ENCODE measurements at regions not wholly inside any gene's neighbourhood (a gene's known extent, or its start where the extent isn't known, plus 50 kb on each side); places are given as distances from the start of the nearest gene placed in this dataset.

GRCh38 chr11:122342089-122342744 is 226.2 kb upstream of the BLID start:
- DNase-seq, result no peak

GRCh38 chr11:122341477-122341876 is 225.5 kb upstream of the BLID start:
- no peak for DNase-seq

DNA sequence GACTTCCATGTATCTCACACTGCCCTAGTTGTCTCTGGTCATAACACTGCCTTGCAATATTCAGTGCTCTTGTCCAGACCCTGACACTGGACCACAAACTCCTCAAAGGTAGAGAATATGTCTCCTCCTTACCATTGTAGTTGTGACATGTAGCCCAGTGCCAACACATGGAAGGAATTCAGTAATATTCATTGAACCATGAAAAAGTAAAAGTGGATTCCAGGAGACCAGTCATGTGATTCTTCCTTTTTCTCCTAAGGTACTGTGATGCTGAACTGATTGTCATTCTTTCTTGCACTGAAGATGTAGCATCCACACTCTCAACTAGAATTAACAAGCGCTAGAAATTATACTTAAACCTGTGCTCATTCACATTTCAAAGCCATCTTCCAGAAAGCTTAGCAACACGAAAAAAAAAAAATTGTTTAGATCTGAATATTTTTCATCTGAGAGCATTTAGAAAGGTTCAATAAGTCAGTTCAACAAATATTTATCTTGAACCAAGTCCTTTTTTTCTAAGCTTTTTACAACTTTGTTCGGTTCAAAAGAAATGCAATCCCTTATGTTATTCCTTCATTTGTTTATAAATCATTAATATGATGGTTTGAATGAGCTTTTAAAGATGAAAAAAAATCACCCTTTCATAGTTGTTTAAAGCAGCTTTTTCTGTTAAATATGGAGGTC is 224.7 kb upstream of the BLID start:
- no peak for DNase-seq

DNA sequence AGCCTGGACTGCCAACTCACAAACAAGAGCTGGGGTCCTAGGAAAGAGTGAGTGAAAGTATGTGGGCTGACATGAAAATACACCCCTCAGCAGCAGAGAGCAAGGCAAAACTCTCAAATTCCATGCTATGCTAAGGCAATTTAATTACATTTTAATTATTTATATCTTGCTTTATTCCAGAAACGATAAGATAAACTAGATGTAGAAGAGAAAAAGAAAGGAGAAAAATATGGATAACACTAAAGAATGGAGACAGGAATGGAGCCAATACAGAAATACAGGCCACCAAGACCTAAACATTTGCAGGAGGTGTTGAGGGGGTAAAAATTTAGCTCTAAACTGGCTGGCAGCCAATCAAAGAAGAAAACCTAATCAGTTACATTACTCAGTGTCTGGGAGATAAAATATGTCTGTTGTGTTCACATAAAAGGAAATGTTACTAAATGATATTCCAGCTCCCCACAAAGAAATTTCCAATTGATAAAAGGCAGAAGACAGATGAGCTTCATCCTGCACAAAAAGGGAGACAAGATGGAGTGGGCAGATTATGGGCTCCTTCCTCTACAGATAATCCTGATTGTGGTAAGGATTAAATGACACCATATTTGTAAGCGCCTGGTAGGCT is 223.5 kb upstream of the BLID start:
- no peak for DNase-seq

DNA sequence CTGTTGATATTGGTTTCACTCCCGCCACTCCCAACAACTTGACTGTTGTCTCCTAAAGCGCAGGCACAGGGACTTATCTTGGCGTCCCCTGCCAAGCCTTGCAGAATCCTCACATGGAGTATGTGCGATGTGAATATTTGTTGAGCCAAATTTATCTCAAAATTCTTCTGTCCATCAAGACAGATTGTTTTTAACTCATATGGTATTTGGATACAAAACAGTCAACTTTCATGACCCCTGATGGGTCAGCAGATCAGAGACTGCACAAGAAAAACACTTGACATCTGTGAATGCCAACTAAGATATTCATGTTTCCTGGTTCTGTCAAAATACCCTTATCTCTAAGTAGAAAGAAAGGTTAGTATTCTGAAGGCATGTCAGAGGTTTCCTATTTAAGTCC is 221.7 kb upstream of the BLID start:
- no peak for DNase-seq

GRCh38 chr11:122337241-122337640 is 221.2 kb upstream of the BLID start:
- DNase-seq, result no peak

DNA sequence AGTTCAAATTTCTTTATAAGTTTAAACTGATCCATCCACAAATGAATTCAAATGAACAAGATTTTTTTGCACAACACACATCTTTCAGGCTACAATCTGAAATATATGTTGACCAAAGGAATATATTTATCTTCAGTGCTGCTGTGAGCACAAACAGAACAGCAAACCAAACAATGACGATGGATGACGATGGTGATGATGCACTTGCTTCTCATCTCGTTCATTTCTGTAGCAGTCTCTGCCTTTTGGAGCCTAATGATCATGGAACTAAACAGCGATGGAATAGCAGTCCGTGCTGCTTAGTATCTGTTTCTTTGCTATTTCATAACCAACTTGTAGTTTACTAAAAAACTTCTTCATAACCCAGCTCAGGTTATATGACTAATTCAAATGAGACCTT is 220.7 kb upstream of the BLID start:
- no peak for DNase-seq

DNA sequence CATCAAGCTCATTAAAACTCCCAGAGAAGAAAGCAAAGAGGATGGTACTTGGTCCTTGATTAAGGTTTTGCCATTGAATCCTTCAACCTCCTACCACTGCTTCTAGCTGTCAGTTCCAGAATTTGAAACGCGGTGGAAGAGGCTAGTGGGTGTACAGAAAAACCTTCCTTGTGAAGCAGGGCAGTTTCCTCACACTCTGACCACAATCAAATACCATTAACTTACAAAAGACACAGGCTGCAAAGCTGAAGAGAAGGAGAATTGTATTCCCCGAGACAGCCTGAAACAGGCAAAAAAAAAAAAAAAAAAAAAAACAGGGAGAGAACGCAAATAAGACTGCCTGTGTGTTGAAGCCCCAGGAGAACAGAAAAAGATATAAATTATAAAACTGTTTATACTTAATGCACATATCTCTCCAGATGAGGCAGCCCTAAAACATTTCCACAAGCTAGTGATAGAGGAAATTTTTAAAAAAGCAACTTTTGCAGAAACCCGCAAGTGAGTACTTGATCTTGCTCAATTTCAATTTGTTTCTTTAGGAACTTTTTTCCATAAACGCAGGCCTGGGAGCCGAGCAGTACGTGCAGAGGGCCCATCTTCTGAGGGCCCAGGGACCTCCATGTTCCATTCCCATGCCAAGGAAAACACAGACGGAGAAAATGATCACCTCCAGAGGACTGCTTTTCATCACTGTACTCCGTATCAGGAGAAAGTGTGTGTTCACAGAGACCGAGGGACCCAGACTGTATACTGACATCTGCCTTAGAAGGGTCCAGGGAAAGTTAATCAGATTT is 218.7 kb upstream of the BLID start:
- no peak for DNase-seq

DNA sequence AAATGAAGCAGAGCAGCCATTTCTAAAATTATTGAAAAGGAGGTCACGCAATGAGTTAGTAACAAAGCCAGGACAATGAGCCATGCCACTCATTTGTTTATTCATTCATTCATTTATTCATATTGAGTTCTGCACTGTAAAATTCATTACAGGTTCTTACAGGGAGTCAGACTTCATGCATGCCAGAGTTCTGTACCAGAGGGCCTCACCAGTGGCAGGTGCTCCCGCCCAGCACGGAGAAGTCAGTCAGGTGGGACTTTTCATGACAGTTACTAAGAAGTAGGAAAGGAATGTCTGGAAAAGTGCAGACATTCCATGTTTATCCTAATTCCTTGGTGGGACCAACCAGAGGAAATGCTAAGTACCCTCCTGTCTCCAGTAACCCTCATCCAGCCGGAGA is 217.5 kb upstream of the BLID start:
- DNase-seq, result no peak

DNA sequence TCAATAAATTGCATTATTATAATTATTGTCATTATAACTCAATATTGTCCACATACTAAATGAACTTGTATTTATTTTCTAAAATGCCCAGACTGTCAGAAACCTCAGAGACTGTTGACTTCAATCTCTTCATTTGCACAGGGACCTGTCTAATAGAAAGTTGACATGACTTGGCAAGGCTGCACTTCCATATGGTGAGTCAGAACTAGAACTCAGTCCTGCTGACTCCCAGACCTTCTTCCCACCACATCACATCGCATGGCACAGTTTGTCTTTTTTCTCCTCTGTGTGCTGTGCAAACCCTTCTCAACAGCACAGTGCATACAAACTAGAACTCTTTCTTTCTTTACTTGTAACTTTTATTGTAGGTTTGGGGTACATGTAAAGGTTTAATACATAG is 215.1 kb upstream of the BLID start:
- no peak for DNase-seq

DNA sequence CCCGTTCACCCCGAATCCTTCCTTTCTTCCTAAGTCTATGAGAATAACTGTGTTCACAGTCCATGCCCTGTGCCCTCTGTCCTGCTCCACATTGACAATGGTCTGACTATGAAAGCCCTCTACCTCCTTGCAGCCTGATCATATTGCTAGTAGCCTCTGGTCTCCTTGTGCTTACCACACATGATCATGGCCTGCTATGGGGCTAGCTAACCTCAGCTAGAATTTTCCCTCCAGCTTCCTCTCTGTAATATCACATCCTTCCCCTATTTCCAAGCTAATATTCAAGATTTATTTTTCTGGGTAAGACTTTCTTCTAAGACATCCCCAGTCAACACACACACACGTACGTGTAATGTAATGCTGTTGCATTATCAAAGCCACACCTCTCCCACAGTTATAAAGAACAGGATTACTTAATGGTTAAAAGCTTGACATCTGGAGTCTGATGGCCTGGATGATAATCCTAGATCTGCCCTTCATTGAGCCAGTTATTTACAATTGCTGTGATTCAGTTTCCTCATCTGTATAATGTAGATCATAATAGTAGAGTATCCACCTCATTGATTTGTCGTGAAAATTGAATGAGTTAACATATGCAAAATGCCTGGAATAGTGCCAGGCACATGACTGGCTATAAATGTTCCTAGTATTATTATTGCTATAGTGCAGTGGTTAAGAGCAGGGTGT is 214.4 kb upstream of the BLID start:
- DNase-seq, result no peak

GRCh38 chr11:122327528-122327927 is 211.5 kb upstream of the BLID start:
- DNase-seq, result no peak

- DNase-seq, result no peak
These were observed 207.9 kb upstream of the BLID start for GRCh38 chr11:122323754-122324421.

- DNase-seq, result no peak
These were observed 206.3 kb upstream of the BLID start for GRCh38 chr11:122322329-122322728.

- DNase-seq, result no peak
These were observed 204.7 kb upstream of the BLID start for GRCh38 chr11:122320671-122321070.

DNA sequence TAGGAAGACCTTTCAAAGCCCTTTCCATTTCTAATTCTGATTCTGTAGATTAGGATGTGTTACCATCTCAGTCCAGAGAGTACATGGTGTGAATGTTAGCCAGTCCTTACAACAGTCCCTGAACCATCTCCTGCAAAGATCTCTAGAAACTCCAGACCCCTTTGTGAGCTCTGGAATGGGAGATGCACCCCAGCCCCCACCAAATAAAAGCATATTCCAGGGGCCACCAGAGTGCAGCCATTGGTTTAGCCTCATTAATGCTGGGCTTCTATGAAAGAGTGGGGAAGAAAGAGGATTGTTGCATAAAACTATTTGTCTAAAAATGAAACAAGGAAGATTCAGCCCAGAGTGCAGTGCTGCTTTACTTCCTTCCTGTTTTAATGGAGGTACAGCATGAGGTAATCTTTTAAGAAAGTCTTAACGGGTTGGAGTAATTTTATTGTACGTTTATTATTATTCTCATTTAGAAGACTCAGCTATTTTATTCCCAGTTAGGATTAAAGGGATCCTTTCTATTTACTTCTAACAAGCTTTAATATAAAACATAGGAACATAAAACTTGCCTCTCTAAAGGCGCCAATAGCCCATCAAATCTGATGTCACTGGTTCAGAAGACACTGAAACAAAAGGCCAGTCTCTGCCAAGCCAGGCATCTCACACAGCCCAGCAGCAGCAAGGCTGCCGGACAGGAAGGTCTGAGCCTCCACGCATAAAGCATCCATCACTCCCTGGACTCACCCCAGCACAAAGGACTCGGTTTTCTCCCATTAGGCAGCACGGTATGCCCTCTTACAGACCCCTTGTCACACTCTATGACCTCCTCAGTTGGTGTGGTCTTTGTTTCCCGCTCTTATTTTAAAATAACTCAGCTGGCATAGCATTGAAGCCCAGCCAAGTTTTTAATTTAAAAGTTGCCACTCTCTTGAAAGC is 203.9 kb upstream of the BLID start:
- no peak for DNase-seq

DNA sequence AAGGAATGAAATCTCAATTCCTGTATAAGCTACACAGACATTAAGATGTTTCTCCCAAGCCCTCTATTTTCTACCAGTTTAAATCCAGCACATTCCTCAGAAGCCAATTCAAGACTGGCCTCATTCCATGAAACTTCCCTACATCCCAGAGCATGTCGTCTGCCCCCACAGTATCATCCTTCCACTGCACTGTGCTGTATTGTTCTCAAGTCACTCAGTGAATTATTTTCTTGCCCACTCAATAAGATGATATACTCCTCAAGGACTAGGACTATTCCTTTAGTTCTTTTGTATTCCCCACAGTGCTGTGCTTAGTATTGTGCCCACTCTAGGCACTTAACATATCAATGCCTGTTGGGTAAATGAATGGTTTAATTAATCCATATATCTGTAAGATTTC is 203.1 kb upstream of the BLID start:
- no peak for DNase-seq

- no peak for DNase-seq
These were observed 201.3 kb upstream of the BLID start for GRCh38 chr11:122317305-122317704.

GRCh38 chr11:122313581-122313980 is 197.6 kb upstream of the BLID start:
- no peak for DNase-seq

GRCh38 chr11:122311216-122311755 is 195.3 kb upstream of the BLID start:
- no peak for DNase-seq

GRCh38 chr11:122310766-122311165 is 194.8 kb upstream of the BLID start:
- DNase-seq, result no peak

All from activated naive CD4-positive, alpha-beta T cell treated with anti-CD3 and anti-CD28 coated beads, Interleukin-2, amount 50 U/mL, for 16 hours (primary cell).